ENCODE measurements at regions not wholly inside any gene's neighbourhood (a gene's known extent, or its start where the extent isn't known, plus 50 kb on each side); places are given as distances from the start of the nearest gene placed in this dataset.

DNA sequence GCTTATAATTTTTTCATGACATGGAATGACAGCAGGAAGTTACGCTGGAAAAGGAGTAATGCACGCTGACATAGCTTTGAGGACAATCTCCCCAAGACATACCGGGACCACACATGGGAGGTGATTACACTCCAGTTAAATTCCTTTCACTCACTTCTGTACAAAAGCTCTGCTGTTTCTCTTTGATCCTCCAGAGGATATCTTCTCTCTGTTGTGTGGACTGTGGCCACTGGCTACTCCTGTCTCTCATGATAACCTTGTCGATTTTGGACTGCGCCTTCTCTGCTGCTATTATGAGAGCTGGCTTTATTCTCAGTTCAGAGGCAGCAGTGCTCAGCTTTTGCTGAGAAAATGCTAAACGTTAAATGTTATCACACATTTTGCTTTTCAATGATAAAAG is 464.6 kb downstream of the FGF9 start:
- Histone ChIP-seq H3K4me2 (ENCODE audit: insufficient read depth in 1 of 2, low read depth in 2 of 2, low read length in 2 of 2) (no peak overlapping the region), H2AK5ac (ENCODE audit: low read depth, low read length) (no peak overlapping the region), H3K9ac (replicated peaks in 1 of 4; ENCODE audit: extremely low read depth in 1 of 4, low read depth in 3 of 4, low read length in 3 of 4) (no peak overlapping the region), H2BK15ac (ENCODE audit: low read length) (no peak overlapping the region), H2BK5ac (ENCODE audit: low read depth, low read length) (no peak overlapping the region), H3K4ac (replicated peaks; ENCODE audit: insufficient read length, low read depth, low read length) (no peak overlapping the region), H2BK12ac (ENCODE audit: low read depth, low read length) (no peak overlapping the region), H4K8ac (ENCODE audit: extremely low read depth, insufficient read depth, low read length) (no peak overlapping the region), H3K36me3 (ENCODE audit: control insufficient read depth in 2 of 4, insufficient read depth in 4 of 4, low read length in 3 of 4) (no peaks in the 10 kb centered on the region), H3K79me2 (ENCODE audit: control insufficient read depth in 1 of 2, insufficient read depth in 2 of 2, low read length in 2 of 2) (no peaks in the 10 kb centered on the region), H2BK120ac (replicated peaks; ENCODE audit: low read depth, low read length) (no peak overlapping the region), H3K23me2 (ENCODE audit: low read depth, low read length) (no peaks in the 10 kb centered on the region), H3K4me1 (replicated peaks in 1 of 4; ENCODE audit: control insufficient read depth in 3 of 4, insufficient read depth in 4 of 4, low read length in 3 of 4) (0 out of 7 replicates have a peak, but pooled peaks cover 0 to 4% (median 0%) of the 10 kb centered on the region in 4 experiments), H3K27me3 (replicated peaks in 1 of 4; ENCODE audit: control insufficient read depth in 3 of 4, extremely low read depth in 1 of 4, insufficient read depth in 3 of 4, low read length in 3 of 4) (no peaks in the 10 kb centered on the region), H3K23ac (ENCODE audit: insufficient read length) (no peak overlapping the region), H4K5ac (ENCODE audit: insufficient read length, low read depth, low read length) (no peak overlapping the region), H3K14ac (ENCODE audit: insufficient read length) (no peak overlapping the region), H2BK20ac (ENCODE audit: low read length) (no peak overlapping the region), H3K79me1 (ENCODE audit: low read depth, low read length) (no peaks in the 10 kb centered on the region), H3K4me3 (ENCODE audit: extremely low read depth in 1 of 4, insufficient read depth in 2 of 4, low read depth in 3 of 4, low read length in 4 of 4) (no peak overlapping the region), H3K18ac (ENCODE audit: extremely low read depth, low read length) (no peak overlapping the region), H4K20me1 (replicated peaks in 1 of 2; ENCODE audit: control insufficient read depth in 1 of 2, insufficient read depth in 2 of 2, low read length in 2 of 2) (no peaks in the 10 kb centered on the region), H2AFZ (ENCODE audit: low read length) (no peak overlapping the region), H4K91ac (replicated peaks; ENCODE audit: insufficient read length, low read length) (no peak overlapping the region), H3K27ac (ENCODE audit: low read depth, low read length) (no peak overlapping the region), H3K56ac (replicated peaks; ENCODE audit: insufficient read length, low read depth, low read length) (no peak overlapping the region), H3K9me3 (ENCODE audit: insufficient read depth in 2 of 2, low read depth in 1 of 2, low read length in 1 of 2) (no peaks in the 10 kb centered on the region)
- WGBS, 2 experiments (ENCODE audit: extremely low coverage in 1 of 2, insufficient coverage in 1 of 2, insufficient read length in 1 of 2, insufficient replicate concordance in 2 of 2, low coverage in 1 of 2, low lambda C conversion rate in 2 of 2, missing lambda C conversion rate in 1 of 2) = 87% methylated on average over 6 of the region's 6 CpGs; no CpG with 5 or more reads in 1 of the 2 experiments
- no peak for DNase-seq (ENCODE audit: low read depth in 1 of 2, low spot score in 2 of 2)
- no peak for FAIRE-seq
- TF ChIP-seq HDAC6 (IDR thresholded peaks at IDR 0.05; ENCODE audit: low read depth, low read length) (no peak), SP1 (IDR thresholded peaks at IDR 0.05; ENCODE audit: low read depth, low read length) (no peak), ZNF274 (IDR thresholded peaks at IDR 0.05; ENCODE audit: borderline replicate concordance, extremely low read depth, low read length) (no peak), CEBPB (IDR thresholded peaks at IDR 0.05; ENCODE audit: low read depth, low read length) (no peak), KDM4A (IDR thresholded peaks at IDR 0.05; ENCODE audit: low read depth, low read length, severe bottlenecking) (no peak), CREB1 (IDR thresholded peaks at IDR 0.05) (no peak), SAP30 (IDR thresholded peaks at IDR 0.05; ENCODE audit: insufficient read depth, insufficient replicate concordance, low read length) (no peak)
- ChIA-PET POLR2A (ENCODE audit: partially characterized antibody) (no interaction called here), CTCF (ENCODE audit: partially characterized antibody) (interaction anchor here (0.8 to 1.3 kb wide), 3 partner anchors 14 to 497 kb away, joined by 3 to 6 read pairs (median 4); no protein-coding TSS in a partner anchor)
